K562 (cell line): ENCODE measurements at regions not wholly inside any gene's neighbourhood (a gene's known extent, or its start where the extent isn't known, plus 50 kb on each side); places are given as distances from the start of the nearest gene placed in this dataset.

Experiments
- ATAC-seq: fragments of 200-7000 bp; cut with Tn5 transposase; 3 replicates; pipeline ENCODE4 v1.9.1; 2020; ENCODE audit warnings: moderate library complexity
- BruUV-seq: library from RNA; stranded (reverse); fragments of 400-500 nt; replicated peaks from 2 replicates; lab custom pipeline; 2021; lab: Mats Ljungman, UMichigan
- CTCF ChIA-PET: fragments of 300-600 bp; formaldehyde crosslinking; extraction: SDS; loops from one replicate; lab custom pipeline; 2021; ENCODE audit warnings: low intra/inter-chr PET ratio; lab: Yijun Ruan, JAX
- POLR2A ChIA-PET: fragments of 300-600, 350-650 bp; sonication (Branson Sonifier 250); formaldehyde crosslinking; extraction: SDS; loops from one replicate; lab custom pipeline; 2021; ENCODE audit warnings: antibody characterized with exemption, inconsistent platforms; lab: Yijun Ruan, JAX
- DNase-seq, 4 experiments: peaks; one replicate each; pipeline versions ENCODE4 v3.0.0 to v3.0.0-alpha.2; 2011 to 2018; ENCODE audit warnings: low spot score in 3 of 4, mixed read lengths in 3 of 4; ENCODE audit errors: extremely low read depth in 1 of 4
- FAIRE-seq: peaks from 2 replicates; lab custom pipeline; 2011; peaks lifted over from hg19 to GRCh38; lab: Jason Lieb, UNC
- H2AFZ ChIP-seq: 2 replicates; pipeline ENCODE4 v1.6.0; 2011; ENCODE audit warnings: low read depth, low read length, control low read depth, inconsistent platforms
- H3K27ac ChIP-seq: fragments of 200-600 bp; 3 replicates; pipeline ENCODE4 v1.8.0; 2011; ENCODE audit warnings: low read depth, mild to moderate bottlenecking, control low read depth, inconsistent platforms, low read length, moderate library complexity, mixed read lengths; ENCODE audit errors: extremely low read depth
- H3K27me3 ChIP-seq, 2 experiments: fragments of 300-600 bp in 1 of 2; 2 replicates in 1 of 2; 3 replicates in 1 of 2; pipeline versions ENCODE4 v1.6.0 to v1.8.0; 2011; ENCODE audit warnings: inconsistent platforms in 2 of 2, low read length in 2 of 2, mild to moderate bottlenecking in 1 of 2, mixed read lengths in 1 of 2, moderate library complexity in 1 of 2; ENCODE audit not compliant: control insufficient read depth in 2 of 2, insufficient read depth in 2 of 2
- H3K36me3 ChIP-seq: fragments of 300-600 bp; 3 replicates; pipeline ENCODE4 v1.8.0; 2011; ENCODE audit warnings: mild to moderate bottlenecking, low read length, inconsistent platforms; ENCODE audit not compliant: control insufficient read depth, insufficient read depth
- H3K4me1 ChIP-seq, 2 experiments: fragments of 200-600 bp in 1 of 2; replicated peaks in 1 of 2; 2 replicates in 1 of 2; 3 replicates in 1 of 2; pipeline versions ENCODE4 v1.5.1 to v1.8.0; 2011; ENCODE audit warnings: inconsistent platforms in 2 of 2, low read length in 2 of 2, mild to moderate bottlenecking in 1 of 2, mixed read lengths in 1 of 2, moderate library complexity in 1 of 2; ENCODE audit not compliant: control insufficient read depth in 2 of 2, insufficient read depth in 2 of 2
- H3K4me2 ChIP-seq: 2 replicates; pipeline ENCODE4 v1.6.1; 2011; ENCODE audit warnings: low read length, control low read depth, inconsistent platforms, mixed read lengths; ENCODE audit not compliant: insufficient read depth
- H3K4me3 ChIP-seq: fragments of 200-600 bp; sonication (generic), shearing (Covaris generic); 2 replicates; pipeline ENCODE4 v1.5.1; 2016; ENCODE audit warnings: control low read depth, inconsistent platforms
- H3K79me2 ChIP-seq: fragments of 200-600 bp; 3 replicates; pipeline ENCODE4 v1.8.0; 2011; ENCODE audit warnings: low read length, inconsistent platforms; ENCODE audit not compliant: control insufficient read depth, insufficient read depth
- H3K9ac ChIP-seq, 2 experiments: 2 replicates each; pipeline versions ENCODE4 v1.6.0 to v1.6.1; 2011; ENCODE audit warnings: low read depth in 2 of 2, low read length in 2 of 2, control low read depth in 1 of 2, inconsistent platforms in 1 of 2, mild to moderate bottlenecking in 1 of 2, mixed read lengths in 1 of 2; ENCODE audit not compliant: insufficient read depth in 1 of 2
- H3K9me1 ChIP-seq: one replicate; pipeline ENCODE4 v1.6.0; 2011; ENCODE audit warnings: inconsistent platforms, mild to moderate bottlenecking, low read length, moderate library complexity; ENCODE audit not compliant: control insufficient read depth, insufficient read depth
- H3K9me3 ChIP-seq: replicated peaks from 2 replicates; pipeline ENCODE4 v1.5.1; 2011; ENCODE audit warnings: low read depth, low read length, inconsistent platforms; ENCODE audit not compliant: control insufficient read depth, insufficient read depth
- H4K20me1 ChIP-seq: replicated peaks from 2 replicates; pipeline ENCODE4 v1.6.1; 2011; ENCODE audit warnings: low read length, inconsistent platforms, mixed read lengths; ENCODE audit not compliant: control insufficient read depth, insufficient read depth
- LARP7 ChIP-seq: fragments of 450-650 bp; IDR thresholded peaks from 2 replicates; pipeline ENCODE4 v1.6.1; 2016
- NCOA2 ChIP-seq, 2 experiments: fragments of 450-650 bp; IDR thresholded peaks; 2 replicates each; pipeline ENCODE4 v1.6.1; 2018; ENCODE audit warnings: mild to moderate bottlenecking in 2 of 2, moderate library complexity in 1 of 2; ENCODE audit not compliant: partially characterized antibody in 2 of 2
- SMARCB1 ChIP-seq: IDR thresholded peaks from 2 replicates; pipeline ENCODE4 v1.6.1; 2011; ENCODE audit warnings: improper control_type of control experiment, low read depth; ENCODE audit not compliant: insufficient read length
- SRSF1 ChIP-seq: fragments of 200-400 bp; formaldehyde crosslinking; IDR thresholded peaks from 2 replicates; pipeline ENCODE4 v1.6.1; 2017; ENCODE audit warnings: mild to moderate bottlenecking, low read depth, low read length, moderate library complexity
- ZNF561 ChIP-seq: fragments of 450-650 bp; formaldehyde crosslinking; conservative IDR thresholded peaks from 2 replicates; pipeline ENCODE4 v1.4.0; 2020; ENCODE audit warnings: mild to moderate bottlenecking, moderate library complexity
- ZNF586 ChIP-seq: fragments of 450-650 bp; formaldehyde crosslinking; conservative IDR thresholded peaks from 2 replicates; pipeline ENCODE4 v1.4.0; 2020; ENCODE audit warnings: mild to moderate bottlenecking, moderate library complexity
- ZNF589 ChIP-seq: fragments of 200-800 bp; sonication (Bioruptor generic); IDR thresholded peaks from 2 replicates; pipeline ENCODE4 v1.6.1; 2016; ENCODE audit warnings: low read depth, missing genetic modification characterization, missing compliant biosample characterization
- WGBS: fragments of 100-300 bp; shearing (Covaris generic); methylation state at CpG from one replicate; pipeline ENCODE4 v1.1.6; 2016; ENCODE audit warnings: low coverage, mixed read lengths; ENCODE audit not compliant: insufficient coverage; ENCODE audit errors: missing lambda C conversion rate; 5-methylcytosine and 5-hydroxymethylcytosine counted together
- in situ Hi-C: fragments of 300-500 bp; cut with MboI; formaldehyde crosslinking; loops from 4 replicates; pipeline ENCODE4 v1.15.0; 2018; ENCODE audit warnings: inconsistent platforms, mixed read lengths
- intact Hi-C: fragments of 100-400 bp; cut with micrococcal nuclease; formaldehyde crosslinking; loops from 2 replicates; pipeline ENCODE4 v1.14.2; 2022
- TF ChIP-seq, protein P1 (sequence below), 2 experiments: fragments of 250-450 bp in 1 of 2; fragments of 450-650 bp in 1 of 2; sonication (Bioruptor Pico) in 1 of 2; IDR thresholded peaks; 2 replicates each; pipeline versions ENCODE4 v1.6.1 to v1.8.0; 2016 to 2021; ENCODE audit warnings: mild to moderate bottlenecking in 2 of 2, moderate library complexity in 2 of 2, missing compliant biosample characterization in 1 of 2, missing genetic modification characterization in 1 of 2
- TF ChIP-seq, protein P2 (sequence below), 2 experiments: fragments of 450-650 bp; IDR thresholded peaks; 2 replicates each; pipeline ENCODE4 v1.6.1; 2016
- TF ChIP-seq, protein P3 (sequence below), 2 experiments: fragments of 150-350 bp in 1 of 2; IDR thresholded peaks; 2 replicates each; pipeline ENCODE4 v1.6.1; 2012 to 2016; ENCODE audit warnings: low read depth in 2 of 2, low read length in 2 of 2, mild to moderate bottlenecking in 1 of 2, moderate library complexity in 1 of 2
- TF ChIP-seq, protein P4 (sequence below): fragments of 250-450 bp; sonication (Bioruptor Pico); IDR thresholded peaks from 2 replicates; pipeline ENCODE4 v1.5.0; 2021; ENCODE audit warnings: mild to moderate bottlenecking, borderline replicate concordance

DNA sequence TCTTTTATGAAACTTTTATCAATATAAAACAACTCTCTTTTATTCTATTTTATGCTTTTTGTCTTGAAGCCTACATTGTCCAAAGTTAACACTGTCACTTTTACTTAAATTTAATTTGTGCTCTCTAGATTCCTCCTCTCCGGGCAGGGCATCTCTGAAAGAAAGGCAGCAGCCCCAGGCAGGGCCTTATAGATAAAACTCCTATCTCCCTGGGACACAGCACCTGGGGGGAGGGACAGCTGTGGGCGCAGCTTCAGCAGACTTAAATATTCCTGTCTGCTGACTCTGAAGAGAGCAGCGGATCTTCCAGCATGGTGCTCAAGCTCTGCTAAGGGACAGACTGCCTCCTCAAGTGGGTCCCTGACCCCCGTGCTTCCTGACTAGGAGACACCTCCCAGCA lies 447.7 kb upstream of the FANCL start:
- intact Hi-C loops (loop anchor here (1.0 to 10.0 kb wide), 2 partner anchors 42 to 784 kb away; no protein-coding TSS in a partner anchor), in situ Hi-C loops (no loop called here)
- Histone ChIP-seq H3K27me3 (no peaks in the 10 kb centered on the region), H3K4me2 (peak overlapping the region; percentile 47; the same call in 1 of the 2 replicates), H3K4me1 (peaks cover 3 to 4% of the 10 kb centered on the region in 2 experiments; a peak in 4 of 5 replicates), H2AFZ (peak overlapping the region; percentile 64), H3K27ac (peak overlapping the region; percentile 49; the same call in 2 of the 3 replicates), H3K9me3 (no peaks in the 10 kb centered on the region; the same call in 1 of the 2 replicates), H3K9me1 (no peaks in the 10 kb centered on the region), H3K79me2 (no peaks in the 10 kb centered on the region), H3K9ac (peak overlapping the region; percentile 30 to 71; a peak in 3 of 4 replicates), H4K20me1 (no peaks in the 10 kb centered on the region), H3K36me3 (no peaks in the 10 kb centered on the region), H3K4me3 (no peak overlapping the region)
- peak; percentile 80 for FAIRE-seq
- peak in 2 of 4 experiments; percentile 42 to 93 for DNase-seq
- POLR2A ChIA-PET, result interaction anchor here (0.8 kb wide), 1 partner anchor 43 kb away, joined by 3 read pairs; no protein-coding TSS in a partner anchor
- BruUV-seq, result no TSS peak
- ATAC-seq, result peak; percentile 79
- CTCF ChIA-PET, result no interaction called here
- WGBS, result 0% methylated on average over 4 of the region's 4 CpGs
- TF ChIP-seq ZNF586 (CRISPR knock-in tag) (no peak), ZNF589 (no peak), SRSF1 (no peak), LARP7 (no peak), NCOA2 (IDR thresholded peaks at IDR 0.05; ENCODE audit: partially characterized antibody in 2 of 2) (no peak), ZNF561 (no peak), SMARCB1 (no peak)
- TF ChIP-seq, protein P1, sequence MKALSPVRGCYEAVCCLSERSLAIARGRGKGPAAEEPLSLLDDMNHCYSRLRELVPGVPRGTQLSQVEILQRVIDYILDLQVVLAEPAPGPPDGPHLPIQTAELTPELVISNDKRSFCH (CRISPR knock-in tag; IDR thresholded peaks at IDR 0.05), result no peak
- TF ChIP-seq, protein P1 (tag; IDR thresholded peaks at IDR 0.05), result no peak
- TF ChIP-seq, protein P2, sequence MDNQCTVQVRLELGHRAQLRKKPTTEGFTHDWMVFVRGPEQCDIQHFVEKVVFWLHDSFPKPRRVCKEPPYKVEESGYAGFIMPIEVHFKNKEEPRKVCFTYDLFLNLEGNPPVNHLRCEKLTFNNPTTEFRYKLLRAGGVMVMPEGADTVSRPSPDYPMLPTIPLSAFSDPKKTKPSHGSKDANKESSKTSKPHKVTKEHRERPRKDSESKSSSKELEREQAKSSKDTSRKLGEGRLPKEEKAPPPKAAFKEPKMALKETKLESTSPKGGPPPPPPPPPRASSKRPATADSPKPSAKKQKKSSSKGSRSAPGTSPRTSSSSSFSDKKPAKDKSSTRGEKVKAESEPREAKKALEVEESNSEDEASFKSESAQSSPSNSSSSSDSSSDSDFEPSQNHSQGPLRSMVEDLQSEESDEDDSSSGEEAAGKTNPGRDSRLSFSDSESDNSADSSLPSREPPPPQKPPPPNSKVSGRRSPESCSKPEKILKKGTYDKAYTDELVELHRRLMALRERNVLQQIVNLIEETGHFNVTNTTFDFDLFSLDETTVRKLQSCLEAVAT (IDR thresholded peaks at IDR 0.05), result no peak
- TF ChIP-seq, protein P3, sequence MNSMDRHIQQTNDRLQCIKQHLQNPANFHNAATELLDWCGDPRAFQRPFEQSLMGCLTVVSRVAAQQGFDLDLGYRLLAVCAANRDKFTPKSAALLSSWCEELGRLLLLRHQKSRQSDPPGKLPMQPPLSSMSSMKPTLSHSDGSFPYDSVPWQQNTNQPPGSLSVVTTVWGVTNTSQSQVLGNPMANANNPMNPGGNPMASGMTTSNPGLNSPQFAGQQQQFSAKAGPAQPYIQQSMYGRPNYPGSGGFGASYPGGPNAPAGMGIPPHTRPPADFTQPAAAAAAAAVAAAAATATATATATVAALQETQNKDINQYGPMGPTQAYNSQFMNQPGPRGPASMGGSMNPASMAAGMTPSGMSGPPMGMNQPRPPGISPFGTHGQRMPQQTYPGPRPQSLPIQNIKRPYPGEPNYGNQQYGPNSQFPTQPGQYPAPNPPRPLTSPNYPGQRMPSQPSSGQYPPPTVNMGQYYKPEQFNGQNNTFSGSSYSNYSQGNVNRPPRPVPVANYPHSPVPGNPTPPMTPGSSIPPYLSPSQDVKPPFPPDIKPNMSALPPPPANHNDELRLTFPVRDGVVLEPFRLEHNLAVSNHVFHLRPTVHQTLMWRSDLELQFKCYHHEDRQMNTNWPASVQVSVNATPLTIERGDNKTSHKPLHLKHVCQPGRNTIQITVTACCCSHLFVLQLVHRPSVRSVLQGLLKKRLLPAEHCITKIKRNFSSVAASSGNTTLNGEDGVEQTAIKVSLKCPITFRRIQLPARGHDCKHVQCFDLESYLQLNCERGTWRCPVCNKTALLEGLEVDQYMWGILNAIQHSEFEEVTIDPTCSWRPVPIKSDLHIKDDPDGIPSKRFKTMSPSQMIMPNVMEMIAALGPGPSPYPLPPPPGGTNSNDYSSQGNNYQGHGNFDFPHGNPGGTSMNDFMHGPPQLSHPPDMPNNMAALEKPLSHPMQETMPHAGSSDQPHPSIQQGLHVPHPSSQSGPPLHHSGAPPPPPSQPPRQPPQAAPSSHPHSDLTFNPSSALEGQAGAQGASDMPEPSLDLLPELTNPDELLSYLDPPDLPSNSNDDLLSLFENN (IDR thresholded peaks at IDR 0.05; ENCODE audit: low read depth in 2 of 2, low read length in 2 of 2), result peak in 1 of 2 experiments; percentile 89; a peak in 2 of 4 replicates
- TF ChIP-seq, protein P4, sequence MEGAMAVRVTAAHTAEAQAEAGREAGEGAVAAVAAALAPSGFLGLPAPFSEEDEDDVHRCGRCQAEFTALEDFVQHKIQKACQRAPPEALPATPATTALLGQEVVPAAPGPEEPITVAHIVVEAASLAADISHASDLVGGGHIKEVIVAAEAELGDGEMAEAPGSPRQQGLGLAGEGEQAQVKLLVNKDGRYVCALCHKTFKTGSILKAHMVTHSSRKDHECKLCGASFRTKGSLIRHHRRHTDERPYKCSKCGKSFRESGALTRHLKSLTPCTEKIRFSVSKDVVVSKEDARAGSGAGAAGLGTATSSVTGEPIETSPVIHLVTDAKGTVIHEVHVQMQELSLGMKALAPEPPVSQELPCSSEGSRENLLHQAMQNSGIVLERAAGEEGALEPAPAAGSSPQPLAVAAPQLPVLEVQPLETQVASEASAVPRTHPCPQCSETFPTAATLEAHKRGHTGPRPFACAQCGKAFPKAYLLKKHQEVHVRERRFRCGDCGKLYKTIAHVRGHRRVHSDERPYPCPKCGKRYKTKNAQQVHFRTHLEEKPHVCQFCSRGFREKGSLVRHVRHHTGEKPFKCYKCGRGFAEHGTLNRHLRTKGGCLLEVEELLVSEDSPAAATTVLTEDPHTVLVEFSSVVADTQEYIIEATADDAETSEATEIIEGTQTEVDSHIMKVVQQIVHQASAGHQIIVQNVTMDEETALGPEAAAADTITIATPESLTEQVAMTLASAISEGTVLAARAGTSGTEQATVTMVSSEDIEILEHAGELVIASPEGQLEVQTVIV, result no peak
